ENCODE measurements at regions not wholly inside any gene's neighbourhood (a gene's known extent, or its start where the extent isn't known, plus 50 kb on each side); places are given as distances from the start of the nearest gene placed in this dataset.
"Not testable (repeated sequence)": the region's sequence is repeated elsewhere in the genome, so short reads cannot be mapped to it uniquely, and the experiment has no call there.

- not testable (repeated sequence) for ATAC-seq, DNase-seq
These were observed 103.6 kb upstream of the NUDT6 start for GRCh38 chr4:123026015-123026414.

GRCh38 chr4:123031664-123032063 lies 109.3 kb upstream of the NUDT6 start:
- DNase-seq (no peak), ATAC-seq (no peak)

- DNase-seq = no peak
- ATAC-seq = no peak
These were observed 111.6 kb upstream of the NUDT6 start for GRCh38 chr4:123034023-123034422.

- ATAC-seq = no peak
- DNase-seq = no peak
These were observed 112.8 kb upstream of the NUDT6 start for GRCh38 chr4:123035239-123035638.

- DNase-seq (no peak), ATAC-seq (peak; percentile 49)
These were observed 115.4 kb upstream of the NUDT6 start for GRCh38 chr4:123037804-123038203.

GRCh38 chr4:123042095-123042494 lies 119.7 kb upstream of the NUDT6 start:
- no peak for ATAC-seq

GRCh38 chr4:123043013-123043412 lies 120.6 kb upstream of the NUDT6 start:
- no peak for ATAC-seq
- DNase-seq = no peak

More at GRCh38 chr4:123042095-123042494, 119.7 kb upstream of the NUDT6 start:
- no peak for DNase-seq

- ATAC-seq = no peak
These were observed 121.5 kb upstream of the NUDT6 start for GRCh38 chr4:123043793-123044425.

GRCh38 chr4:123046096-123046495 lies 123.7 kb upstream of the NUDT6 start:
- no peak for ATAC-seq
- no peak for DNase-seq

More at GRCh38 chr4:123043793-123044425, 121.5 kb upstream of the NUDT6 start:
- DNase-seq = no peak

- no peak for ATAC-seq
These were observed 127.6 kb upstream of the NUDT6 start for GRCh38 chr4:123050018-123050417.

GRCh38 chr4:123052007-123052406 lies 129.6 kb upstream of the NUDT6 start:
- DNase-seq = no peak
- ATAC-seq = no peak

More at GRCh38 chr4:123050018-123050417, 127.6 kb upstream of the NUDT6 start:
- DNase-seq = no peak

GRCh38 chr4:123055943-123056342 lies 133.5 kb upstream of the NUDT6 start:
- no peak for DNase-seq
- no peak for ATAC-seq

- no peak for ATAC-seq
- no peak for DNase-seq
These were observed 137.8 kb upstream of the NUDT6 start for GRCh38 chr4:123060039-123060770.

GRCh38 chr4:123064390-123064789 lies 142.0 kb upstream of the NUDT6 start:
- DNase-seq (no peak), ATAC-seq (no peak)

- ATAC-seq = no peak
- no peak for DNase-seq
These were observed 145.7 kb upstream of the NUDT6 start for GRCh38 chr4:123068081-123068480.

GRCh38 chr4:123072060-123072459 lies 149.7 kb upstream of the NUDT6 start:
- DNase-seq (no peak), ATAC-seq (no peak)

- DNase-seq (no peak), ATAC-seq (no peak)
These were observed 151.3 kb upstream of the NUDT6 start for GRCh38 chr4:123073650-123074049.

GRCh38 chr4:123077330-123077729 lies 154.9 kb upstream of the NUDT6 start:
- no peak for DNase-seq
- no peak for ATAC-seq

- no peak for ATAC-seq
- DNase-seq = no peak
These were observed 159.6 kb upstream of the NUDT6 start for GRCh38 chr4:123081971-123082370.

- DNase-seq (no peak), ATAC-seq (no peak)
These were observed 161.2 kb upstream of the NUDT6 start for GRCh38 chr4:123083646-123084045.

GRCh38 chr4:123088501-123088900 lies 166.1 kb upstream of the NUDT6 start:
- DNase-seq = no peak
- ATAC-seq = no peak

GRCh38 chr4:123090886-123091285 lies 168.5 kb upstream of the NUDT6 start:
- DNase-seq (no peak), ATAC-seq (no peak)

GRCh38 chr4:123092586-123092985 lies 170.2 kb upstream of the NUDT6 start:
- ATAC-seq = no peak
- DNase-seq = no peak

GRCh38 chr4:123093236-123093635 lies 170.8 kb upstream of the NUDT6 start:
- no peak for DNase-seq
- peak; percentile 69 for ATAC-seq
